ENCODE measurements at regions not wholly inside any gene's neighbourhood (a gene's known extent, or its start where the extent isn't known, plus 50 kb on each side); places are given as distances from the start of the nearest gene placed in this dataset.

- no peak for TF ChIP-seq EZH2phosphoT487 (IDR thresholded peaks at IDR 0.05; ENCODE audit: low read depth, severe bottlenecking, unreplicated experiment)
- TF ChIP-seq CTCF (IDR thresholded peaks at IDR 0.05; ENCODE audit: poor library complexity): no peak
- no peak for TF ChIP-seq EZH2 (IDR thresholded peaks at IDR 0.05; ENCODE audit: borderline replicate concordance)
These were observed 730.8 kb upstream of the CITED2 start for GRCh38 chr6:140105241-140105640.

Data from hepatocyte (in vitro differentiated cells).